ENCODE measurements at regions not wholly inside any gene's neighbourhood (a gene's known extent, or its start where the extent isn't known, plus 50 kb on each side); places are given as distances from the start of the nearest gene placed in this dataset.
"Not testable (repeated sequence)": the region's sequence is repeated elsewhere in the genome, so short reads cannot be mapped to it uniquely, and the experiment has no call there.

DNA sequence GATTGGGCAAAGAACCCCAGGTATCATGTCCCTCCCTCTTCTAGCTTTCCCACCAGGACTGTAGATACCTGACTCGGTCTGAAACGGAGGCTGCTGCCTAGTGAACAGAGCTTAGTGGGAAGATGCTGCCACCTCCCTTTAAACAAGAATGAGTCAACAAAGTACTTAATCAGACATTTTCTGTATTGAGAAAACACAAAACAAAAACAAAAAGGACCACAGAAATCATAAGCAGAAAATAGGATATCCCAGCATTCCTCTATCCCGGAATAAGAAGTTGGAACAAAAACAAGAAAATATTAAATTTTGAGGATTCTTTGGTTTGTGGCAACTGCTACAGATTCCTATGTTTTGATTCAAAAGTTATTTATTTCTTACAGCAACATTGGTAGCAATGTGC, 51.7 kb upstream of the COL8A1 start:
- DNase-seq (ENCODE audit: low spot score) = no peak

DNA sequence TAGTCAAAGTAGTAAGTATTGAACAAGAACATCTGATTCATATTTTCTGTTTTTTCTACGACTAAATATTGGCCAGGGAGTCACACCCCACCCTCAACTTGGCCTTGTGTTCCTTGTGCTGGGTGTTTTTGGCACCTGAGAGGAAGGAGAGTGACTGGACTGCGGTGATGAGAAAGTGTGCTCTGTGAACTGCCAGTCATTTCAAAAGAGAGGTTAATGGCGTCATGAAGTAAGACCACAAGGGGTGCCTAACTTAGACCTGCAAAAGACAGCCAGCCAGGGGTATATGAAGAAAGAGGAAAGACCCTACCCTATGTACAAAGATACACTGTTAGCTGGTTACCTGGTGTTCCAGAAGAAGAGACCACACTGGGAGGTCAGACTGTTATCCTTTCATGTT, 58.4 kb upstream of the COL8A1 start:
- no peak for DNase-seq (ENCODE audit: low spot score)

GRCh38 chr3:99579246-99579645, 59.1 kb upstream of the COL8A1 start:
- DNase-seq (ENCODE audit: low spot score) = no peak

DNA sequence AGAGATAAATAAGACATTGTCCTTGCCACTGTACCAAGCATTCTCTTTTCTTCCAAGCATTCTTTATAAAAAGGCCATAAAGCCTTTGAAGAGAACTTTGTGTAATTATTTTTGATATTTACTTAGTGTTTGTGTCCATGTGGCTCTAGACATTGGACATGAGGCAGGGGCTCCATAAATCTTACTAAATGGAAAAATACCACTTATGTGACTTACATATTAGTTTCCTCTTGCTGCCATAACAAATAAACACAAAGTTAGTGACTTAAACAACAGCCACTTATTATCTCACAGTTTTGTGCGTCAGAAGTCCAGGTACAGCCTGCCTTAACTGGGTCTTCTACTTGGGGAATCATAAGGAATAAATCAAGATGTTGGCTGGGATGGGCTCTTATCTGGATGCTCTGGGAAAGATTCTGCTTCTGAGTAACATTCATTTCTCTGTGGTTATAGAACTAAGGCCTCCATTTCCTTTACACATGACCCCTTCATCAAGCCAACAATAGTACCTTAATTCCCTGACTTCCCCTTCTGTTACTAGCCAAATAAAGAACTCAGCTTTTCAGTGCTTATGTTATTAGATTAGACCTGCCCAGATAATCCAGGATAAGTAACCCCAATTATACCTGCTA, 59.9 kb upstream of the COL8A1 start:
- DNase-seq (ENCODE audit: low spot score) = no peak

DNA sequence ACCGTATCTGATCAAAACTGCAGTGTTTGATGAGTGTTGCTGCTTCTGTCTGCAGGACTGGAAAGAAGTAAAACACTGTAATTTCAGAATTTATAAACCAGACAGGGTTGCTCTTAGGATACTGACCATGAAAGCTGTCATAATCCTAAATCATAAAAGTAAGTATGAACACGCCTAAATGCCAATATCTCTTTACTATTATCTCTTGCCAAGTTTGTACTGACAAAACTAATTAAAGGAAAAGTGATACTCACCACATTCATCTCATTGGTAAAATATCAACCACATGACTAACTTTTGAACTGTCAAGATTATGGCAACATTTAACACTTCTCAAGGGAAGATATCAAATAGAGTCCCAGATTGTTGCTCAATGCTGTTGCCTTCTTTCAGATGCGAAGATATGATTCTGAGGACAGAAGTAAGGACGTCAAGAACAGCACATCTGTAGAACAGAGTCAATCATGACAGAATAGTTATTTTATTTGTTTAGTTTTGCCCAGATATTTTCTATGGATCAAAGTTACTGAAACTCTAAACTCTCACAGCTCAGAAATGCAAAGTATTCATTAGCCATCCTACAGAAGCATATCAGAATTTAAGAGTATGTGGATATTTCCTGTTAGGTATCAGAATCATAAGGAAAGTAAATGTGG, 61.4 kb upstream of the COL8A1 start:
- no peak for DNase-seq (ENCODE audit: low spot score)

DNA sequence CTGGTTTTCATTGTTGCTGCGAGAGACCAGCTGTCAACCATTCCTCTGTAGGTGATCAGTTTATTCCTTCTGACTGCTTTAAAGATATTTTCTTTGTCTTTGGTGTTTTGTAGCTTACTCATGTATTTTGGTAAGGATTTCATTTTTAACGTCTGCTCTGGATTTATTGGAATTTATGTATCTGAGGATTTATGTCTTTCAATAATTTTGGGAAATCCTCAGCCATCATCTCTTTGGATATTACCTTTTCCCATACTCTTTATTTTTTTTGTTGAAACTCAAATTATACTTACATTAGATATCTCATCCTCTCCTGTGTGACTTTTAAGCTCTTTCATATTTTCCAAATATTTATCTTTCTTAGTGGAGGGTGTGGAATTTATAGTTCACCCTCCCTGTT, 62.7 kb upstream of the COL8A1 start:
- DNase-seq (ENCODE audit: low spot score) = no peak

GRCh38 chr3:99570061-99570460, 68.3 kb upstream of the COL8A1 start:
- DNase-seq (ENCODE audit: low spot score) = no peak

DNA sequence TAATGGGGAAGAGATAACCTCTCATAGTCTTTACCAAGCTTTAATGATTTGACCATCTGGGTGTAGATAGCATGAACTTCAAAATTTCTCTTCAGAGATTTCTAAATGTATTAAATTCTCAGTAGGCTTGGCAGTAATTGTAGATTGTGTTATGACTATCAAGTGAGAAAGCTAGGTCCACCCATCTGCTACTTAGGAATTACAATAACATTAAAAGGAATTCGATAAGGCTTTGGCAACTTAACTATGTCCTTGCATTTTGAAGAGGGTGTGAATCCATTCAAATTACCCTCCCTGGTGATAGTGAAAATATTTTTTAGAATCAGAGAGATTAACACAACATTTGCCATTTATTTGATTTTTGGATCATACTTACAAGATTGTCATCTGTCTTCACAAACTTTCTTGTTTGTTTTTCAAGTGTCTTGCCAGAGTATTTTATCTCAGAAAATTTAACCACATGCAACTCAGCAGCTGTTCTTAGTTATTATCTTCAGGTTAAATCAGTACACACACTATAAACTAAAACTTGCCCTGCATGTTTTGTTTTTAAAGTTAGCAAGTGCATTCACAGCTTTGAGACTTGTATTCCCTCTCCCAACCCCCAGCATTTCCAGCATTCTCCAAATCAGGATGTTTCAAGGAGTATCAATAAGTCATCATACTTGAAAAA, 69.6 kb upstream of the COL8A1 start:
- DNase-seq (ENCODE audit: low spot score) = no peak

DNA sequence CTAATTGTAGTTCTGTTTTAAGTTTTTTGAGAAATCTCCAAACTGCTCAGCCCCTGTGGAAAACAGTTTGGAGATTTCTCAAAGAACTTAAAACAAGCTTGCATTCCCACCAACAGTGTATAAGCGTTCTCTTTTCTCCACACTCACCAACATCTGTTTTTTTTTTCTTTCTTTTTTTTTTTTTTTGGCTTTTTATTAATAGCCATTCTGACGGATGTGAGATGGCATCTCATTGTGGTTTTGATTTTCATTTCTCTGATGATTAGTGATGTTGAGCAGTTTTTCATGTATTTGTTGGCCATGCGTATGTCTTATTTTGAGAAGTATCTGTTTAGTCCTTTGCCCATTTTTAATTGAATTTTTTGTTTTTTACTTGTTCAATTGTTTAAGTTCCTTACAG, 73.1 kb upstream of the COL8A1 start:
- no peak for DNase-seq (ENCODE audit: low spot score)

DNA sequence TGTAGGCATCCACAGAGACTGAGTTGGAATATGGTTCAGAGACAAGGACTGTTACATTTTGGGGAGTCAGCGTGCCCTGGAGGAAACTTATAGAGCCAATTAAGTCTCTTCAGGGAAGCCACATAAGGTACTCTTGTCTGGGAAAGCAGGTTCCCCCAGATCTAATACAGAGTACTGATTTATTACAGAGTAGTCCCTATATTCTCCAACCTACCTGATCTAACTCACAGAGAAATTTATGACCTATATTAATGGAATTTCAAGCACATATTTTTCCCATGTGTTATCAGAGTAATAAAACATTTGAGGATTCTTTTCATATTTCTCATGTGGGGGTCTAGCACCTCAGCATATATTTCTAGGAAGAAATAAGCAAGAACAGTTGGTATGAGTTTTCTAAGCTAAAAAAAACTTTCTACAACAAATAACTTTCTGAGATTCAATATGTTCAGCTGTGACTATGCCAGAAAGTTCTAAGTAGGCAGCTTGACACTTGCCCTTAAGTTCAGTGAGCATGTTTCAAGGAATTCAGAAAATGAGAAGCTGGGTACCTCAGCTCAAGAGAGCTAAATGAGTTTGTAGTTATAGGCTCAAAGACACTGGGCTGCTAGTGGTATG, 75.3 kb upstream of the COL8A1 start:
- no peak for DNase-seq (ENCODE audit: low spot score)

- DNase-seq (ENCODE audit: low spot score) = peak; percentile 43
These were observed 76.3 kb upstream of the COL8A1 start for GRCh38 chr3:99562138-99562537.

DNA sequence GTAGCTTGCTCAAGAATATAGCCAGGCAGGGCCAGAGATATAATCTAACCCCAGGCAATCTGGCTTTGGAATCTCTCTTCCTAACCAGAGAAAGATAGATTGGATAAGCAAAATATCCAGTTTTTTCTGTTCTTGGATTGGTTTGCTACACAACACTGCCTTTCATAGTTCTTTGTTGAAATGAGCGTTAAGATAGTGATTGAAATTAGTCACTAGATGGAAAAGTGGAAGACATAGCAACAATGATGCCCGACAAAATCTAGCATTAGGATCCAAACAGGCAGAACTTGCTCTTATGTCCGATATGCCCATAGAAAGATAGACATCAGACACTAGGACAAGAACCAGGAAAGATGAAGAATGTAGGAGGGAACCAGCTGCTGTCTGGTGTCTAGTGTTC, 77.3 kb upstream of the COL8A1 start:
- no peak for DNase-seq (ENCODE audit: low spot score)

DNA sequence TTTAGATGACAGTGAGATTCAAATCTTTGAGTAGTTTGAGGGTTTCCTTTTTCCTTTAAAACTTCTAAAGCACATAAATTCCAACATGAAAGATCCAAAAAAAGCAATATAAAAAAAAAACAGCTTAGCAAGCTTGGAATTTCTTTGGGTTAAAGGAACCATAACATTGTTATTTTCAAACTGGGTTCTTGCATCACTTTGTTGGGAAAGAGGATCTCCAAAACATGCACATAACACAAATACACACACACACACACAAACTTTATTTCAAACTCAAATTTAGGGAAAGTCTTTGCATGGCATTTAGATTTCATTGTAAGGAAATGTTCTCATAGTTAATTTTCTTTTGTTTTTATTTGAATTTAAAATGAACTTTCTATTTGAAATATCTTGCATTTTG, 79.2 kb upstream of the COL8A1 start:
- DNase-seq (ENCODE audit: low spot score) = no peak

- DNase-seq (ENCODE audit: low spot score) = not testable (repeated sequence)
These were observed 82.5 kb upstream of the COL8A1 start for GRCh38 chr3:99555885-99556284.

GRCh38 chr3:99551520-99551919, 86.9 kb upstream of the COL8A1 start:
- peak; percentile 38 for DNase-seq (ENCODE audit: low spot score)

GRCh38 chr3:99549957-99550603, 88.3 kb upstream of the COL8A1 start:
- DNase-seq (ENCODE audit: low spot score) = no peak

- no peak for DNase-seq (ENCODE audit: low spot score)
These were observed 89.2 kb upstream of the COL8A1 start for GRCh38 chr3:99549220-99549619.

DNA sequence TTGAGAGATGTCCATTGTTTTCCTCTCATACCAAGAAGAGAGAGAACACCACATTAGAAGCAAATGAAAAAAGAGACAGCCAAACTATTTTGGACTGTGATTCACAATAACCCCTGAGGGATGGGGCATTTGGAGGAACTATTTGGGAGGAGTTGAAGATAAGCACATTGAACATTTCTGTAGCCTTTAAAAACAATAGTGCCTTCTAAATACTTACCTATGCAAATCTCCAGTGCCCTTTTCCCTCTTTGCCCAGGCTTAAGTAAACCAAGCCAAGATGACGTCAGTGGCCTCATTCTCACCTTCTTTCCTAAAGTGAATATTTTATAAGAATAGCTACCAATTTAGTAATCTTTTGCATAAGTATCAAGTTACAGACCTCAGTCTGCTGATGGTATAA, 89.7 kb upstream of the COL8A1 start:
- no peak for DNase-seq (ENCODE audit: low spot score)

DNA sequence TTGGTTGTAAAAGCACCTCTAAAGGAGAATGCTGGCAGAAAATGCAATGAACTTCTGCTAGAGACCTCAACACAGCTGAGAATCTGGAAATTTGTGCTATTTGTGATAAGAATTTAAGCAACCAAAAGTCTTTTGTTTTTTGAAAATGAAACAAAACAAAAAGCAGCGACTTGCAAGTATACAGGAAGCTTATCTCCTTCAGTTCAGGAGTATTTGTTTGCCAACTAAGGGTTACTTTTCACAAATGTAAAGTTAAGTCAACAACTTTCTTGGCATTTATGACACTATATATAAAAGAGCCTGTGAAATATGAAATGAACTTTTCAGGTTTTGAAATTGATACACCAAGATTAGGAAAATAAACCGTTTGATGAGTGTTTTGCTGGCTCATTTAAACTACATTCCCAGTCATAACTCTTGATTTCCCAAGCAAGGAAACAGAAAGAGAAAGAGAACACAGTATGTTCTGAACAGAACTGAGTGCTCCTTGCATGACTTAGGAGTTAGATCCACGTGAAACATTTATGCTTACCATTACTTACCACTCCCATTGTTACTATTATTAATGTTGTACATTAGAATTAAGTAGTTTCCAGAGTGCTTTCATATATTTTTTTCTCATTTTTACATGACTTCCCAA, 92.3 kb upstream of the COL8A1 start:
- no peak for DNase-seq (ENCODE audit: low spot score)

DNA sequence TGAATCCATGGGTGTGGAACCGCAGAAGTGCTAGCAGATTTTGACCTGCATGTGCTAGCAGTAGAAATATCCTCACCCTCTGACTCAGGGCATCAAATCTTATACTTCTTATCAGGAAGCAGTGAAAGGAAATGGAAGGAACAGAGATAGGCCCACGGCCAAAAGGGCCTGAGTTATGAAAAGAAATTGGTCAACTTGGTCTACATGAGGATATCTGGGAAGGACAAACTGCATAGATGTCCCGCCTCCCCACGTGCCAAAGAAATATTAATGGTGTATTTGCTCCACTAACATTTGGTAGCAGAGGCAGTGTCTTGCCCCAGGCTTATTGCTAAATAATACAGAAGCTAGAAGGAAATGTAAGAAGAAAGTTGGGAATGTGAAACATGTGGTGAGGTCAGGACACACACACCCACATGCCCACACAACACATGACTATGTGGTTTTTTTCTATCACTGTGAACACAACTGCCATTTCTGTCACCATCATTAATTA, 93.6 kb upstream of the COL8A1 start:
- no peak for DNase-seq (ENCODE audit: low spot score)

DNA sequence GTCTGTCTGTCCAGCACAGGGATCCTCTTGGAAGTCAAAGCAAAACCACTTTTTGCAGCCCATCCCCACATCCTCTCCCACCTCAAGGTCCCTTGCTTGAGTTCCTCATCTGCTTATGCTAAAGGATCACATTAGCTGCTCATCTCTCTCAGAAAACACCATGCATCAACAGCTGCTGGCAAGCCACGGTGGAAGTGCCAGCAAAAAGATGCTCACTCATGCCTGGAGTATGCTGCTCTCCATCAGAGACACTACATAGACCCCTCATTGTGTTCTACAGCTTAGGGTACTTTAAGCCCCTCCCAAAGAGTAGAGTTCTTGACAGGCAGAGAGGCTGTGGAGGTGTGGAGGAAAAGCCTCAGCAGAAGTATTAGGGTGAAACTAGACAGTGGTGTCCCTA, 94.6 kb upstream of the COL8A1 start:
- DNase-seq (ENCODE audit: low spot score) = no peak

Data from HT-29 (cell line).